ENCODE measurements at regions not wholly inside any gene's neighbourhood (a gene's known extent, or its start where the extent isn't known, plus 50 kb on each side); places are given as distances from the start of the nearest gene placed in this dataset.

DNA sequence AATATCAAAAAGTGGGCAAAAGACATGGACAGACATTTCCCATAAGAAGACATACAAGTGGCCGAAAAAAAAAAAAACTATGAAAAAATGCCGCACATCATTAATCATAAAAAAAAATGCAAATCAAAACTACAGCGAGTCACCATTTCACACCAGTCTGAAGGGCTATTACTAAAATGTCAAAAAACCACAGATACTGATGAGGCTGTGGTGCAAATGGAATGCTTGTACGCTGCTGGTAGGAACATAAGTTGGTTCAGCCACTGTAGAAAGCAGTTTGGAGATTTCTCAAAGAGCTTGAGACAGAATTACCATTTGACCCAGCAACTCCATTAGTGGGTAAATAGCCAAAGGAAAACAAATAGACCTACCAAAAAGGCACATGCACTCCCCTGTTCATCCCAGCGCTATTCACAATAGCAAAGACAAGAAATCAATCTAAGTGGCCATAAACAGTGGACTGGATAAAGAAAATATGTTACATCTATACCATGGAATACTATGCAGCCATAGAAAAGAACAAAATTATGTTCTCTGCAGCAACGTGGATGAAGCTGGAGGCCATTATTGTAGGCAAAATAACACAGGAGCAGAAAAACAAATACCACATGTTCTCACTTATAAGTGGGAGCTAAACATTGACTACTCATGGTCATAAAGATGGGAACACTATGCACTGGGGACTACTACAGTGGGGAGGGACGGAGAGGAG lies 110.6 kb upstream of the BOD1 start:
- H3K27ac ChIP-seq: no peak overlapping the region
- TF ChIP-seq POLR2A (IDR thresholded peaks at IDR 0.05) (no peak), CTCF (IDR thresholded peaks at IDR 0.05) (no peak)
- no peaks in the 10 kb centered on the region for H3K36me3 ChIP-seq
- H3K9me3 ChIP-seq: no peaks in the 10 kb centered on the region
- no peaks in the 10 kb centered on the region for H3K27me3 ChIP-seq
- no peak for DNase-seq
- intact Hi-C loops (cut with DNase I; ENCODE audit: low total_unique reads): no loop called here
- H3K4me3 ChIP-seq: no peak overlapping the region
- H3K4me1 ChIP-seq: no peaks in the 10 kb centered on the region

DNA sequence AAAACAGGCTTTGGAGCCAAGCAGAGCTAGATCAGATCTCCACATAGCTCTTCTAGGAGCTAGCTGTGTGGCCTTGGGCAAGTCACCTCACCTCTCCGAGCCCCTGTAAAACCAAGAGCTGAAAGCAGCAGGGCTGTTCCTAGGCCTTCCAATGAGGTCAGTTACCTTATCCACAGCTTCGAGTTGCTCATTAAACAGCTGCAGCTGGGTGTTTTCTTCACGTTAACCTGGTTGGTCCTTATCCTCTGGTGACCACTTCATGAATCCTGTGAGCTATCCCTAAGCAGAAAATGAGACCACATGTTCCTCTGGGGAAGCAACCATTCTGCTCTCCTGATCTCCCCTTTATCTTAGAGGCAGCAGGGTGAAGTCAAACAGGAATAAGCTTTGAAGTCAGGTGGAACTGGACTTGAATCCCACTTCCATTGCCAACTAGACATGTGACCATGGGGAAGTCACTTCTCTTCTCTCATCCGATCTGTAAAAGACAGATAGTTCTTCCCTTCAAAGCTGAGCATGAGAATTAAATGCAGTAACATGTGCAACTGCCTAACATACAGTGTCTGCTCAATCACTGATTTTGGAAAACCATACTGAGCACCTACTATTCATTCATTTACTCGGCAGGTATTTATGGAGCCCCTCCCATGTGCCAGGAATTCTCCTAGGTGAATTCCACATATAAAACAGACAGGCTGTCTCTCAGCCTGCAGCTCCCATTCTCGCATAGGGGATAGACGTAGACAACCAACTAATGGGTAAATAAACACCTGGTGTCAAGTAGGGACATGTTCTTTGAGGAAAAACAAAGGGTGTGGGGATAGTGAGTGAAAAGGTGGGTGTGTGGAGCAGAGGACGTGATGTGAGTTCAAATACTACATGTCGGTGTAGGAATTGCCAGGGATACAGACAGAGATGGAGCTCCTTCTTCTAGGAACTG lies 111.7 kb upstream of the BOD1 start:
- no peaks in the 10 kb centered on the region for H3K27me3 ChIP-seq
- intact Hi-C loops (cut with DNase I; ENCODE audit: low total_unique reads): no loop called here
- H3K4me3 ChIP-seq: no peak overlapping the region
- H3K9me3 ChIP-seq: no peaks in the 10 kb centered on the region
- TF ChIP-seq POLR2A (IDR thresholded peaks at IDR 0.05) (no peak), CTCF (IDR thresholded peaks at IDR 0.05) (no peak)
- DNase-seq: no peak
- no peak overlapping the region for H3K27ac ChIP-seq
- no peaks in the 10 kb centered on the region for H3K4me1 ChIP-seq
- no peaks in the 10 kb centered on the region for H3K36me3 ChIP-seq

GRCh38 chr5:173729079-173729765 lies 112.8 kb upstream of the BOD1 start:
- no peak for TF ChIP-seq POLR2A (IDR thresholded peaks at IDR 0.05)
- no peak for TF ChIP-seq CTCF (IDR thresholded peaks at IDR 0.05)
- Histone ChIP-seq H3K36me3 (no peaks in the 10 kb centered on the region), H3K4me3 (no peak overlapping the region), H3K9me3 (no peaks in the 10 kb centered on the region), H3K27me3 (no peaks in the 10 kb centered on the region), H3K4me1 (no peaks in the 10 kb centered on the region), H3K27ac (no peak overlapping the region)
- intact Hi-C loops (cut with DNase I; ENCODE audit: low total_unique reads): no loop called here
- DNase-seq: no peak

DNA sequence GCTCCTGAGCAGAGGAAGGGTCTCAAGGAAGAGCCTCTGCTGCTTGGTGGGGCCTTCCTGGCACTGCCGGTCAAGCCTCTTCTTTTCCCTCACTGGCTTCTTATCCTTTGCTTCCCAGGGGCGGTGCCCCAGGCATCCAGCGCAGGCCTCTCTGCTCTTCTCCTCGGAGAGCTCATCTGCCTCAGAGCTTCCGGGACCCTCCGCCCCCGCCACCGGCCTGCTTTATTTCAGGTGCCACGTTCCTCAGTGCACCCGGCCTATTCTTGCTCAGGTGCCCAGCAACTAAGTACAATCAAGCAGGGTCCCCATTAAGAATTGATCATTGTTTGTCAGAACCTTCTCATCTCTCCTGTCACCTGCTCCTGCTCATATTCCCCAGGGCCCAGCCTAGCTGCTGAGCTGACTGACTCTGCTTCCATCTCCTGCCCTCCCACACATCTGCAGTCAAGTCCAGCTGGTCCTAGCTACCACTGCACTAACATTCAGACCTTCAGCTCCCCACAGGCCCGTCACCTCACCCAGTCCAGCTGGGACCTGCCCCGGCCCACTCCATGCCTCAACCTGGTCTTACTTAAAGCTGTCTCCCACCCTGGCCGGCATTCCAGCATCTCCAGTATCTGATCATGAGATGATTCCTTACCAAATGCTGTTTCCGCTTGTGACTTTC lies 114.3 kb upstream of the BOD1 start:
- H3K9me3 ChIP-seq: no peaks in the 10 kb centered on the region
- H3K4me1 ChIP-seq: no peaks in the 10 kb centered on the region
- H3K27ac ChIP-seq: no peak overlapping the region
- no peak overlapping the region for H3K4me3 ChIP-seq
- intact Hi-C loops (cut with DNase I; ENCODE audit: low total_unique reads): no loop called here
- no peak for DNase-seq
- no peaks in the 10 kb centered on the region for H3K36me3 ChIP-seq
- H3K27me3 ChIP-seq: no peaks in the 10 kb centered on the region
- TF ChIP-seq POLR2A (IDR thresholded peaks at IDR 0.05) (no peak), CTCF (IDR thresholded peaks at IDR 0.05) (no peak)
